ENCODE measurements at regions not wholly inside any gene's neighbourhood (a gene's known extent, or its start where the extent isn't known, plus 50 kb on each side); places are given as distances from the start of the nearest gene placed in this dataset.
A peak's percentile ranks its signal among the peaks of the same experiment; 100 is the strongest.

GRCh38 chr6:20028143-20028542, 184.1 kb downstream of the MBOAT1 start:
- DNase-seq, result peak in 1 of 2 experiments; percentile 2

- no peak for DNase-seq
Measured at GRCh38 chr6:20028562-20028961, 183.7 kb downstream of the MBOAT1 start.

- no peak for DNase-seq
Measured at GRCh38 chr6:20029979-20030378, 182.3 kb downstream of the MBOAT1 start.

GRCh38 chr6:20031342-20031741, 180.9 kb downstream of the MBOAT1 start:
- DNase-seq, result no peak

- no peak for DNase-seq
Measured at GRCh38 chr6:20033697-20034407, 178.4 kb downstream of the MBOAT1 start.

- no peak for DNase-seq
Measured at GRCh38 chr6:20034408-20034769, 177.9 kb downstream of the MBOAT1 start.

GRCh38 chr6:20036141-20036677, 176.1 kb downstream of the MBOAT1 start:
- DNase-seq, result no peak

GRCh38 chr6:20038410-20039204, 173.7 kb downstream of the MBOAT1 start:
- DNase-seq, result no peak

GRCh38 chr6:20044883-20045282, 167.4 kb downstream of the MBOAT1 start:
- DNase-seq, result no peak
